HEK293T (cell line): ENCODE measurements at regions not wholly inside any gene's neighbourhood (a gene's known extent, or its start where the extent isn't known, plus 50 kb on each side); places are given as distances from the start of the nearest gene placed in this dataset.

Experiments used
- CTCF ChIA-PET: fragments of 350-600 bp; formaldehyde crosslinking; extraction: SDS; loops from one replicate; lab custom pipeline; 2021; ENCODE audit warnings: antibody characterized with exemption, inconsistent platforms; lab: Yijun Ruan, JAX
- POLR2A ChIA-PET: fragments of 350-600 bp; formaldehyde crosslinking; extraction: SDS; loops from one replicate; lab custom pipeline; 2020; ENCODE audit warnings: antibody characterized with exemption, inconsistent platforms; lab: Yijun Ruan, JAX
- DNase-seq: peaks from one replicate; pipeline ENCODE4 v3.0.0; 2012; ENCODE audit warnings: mixed read lengths; ENCODE audit errors: extremely low spot score
- ARNT ChIP-seq: fragments of 450-650 bp; IDR thresholded peaks from 2 replicates; pipeline ENCODE4 v1.6.1; 2017; ENCODE audit warnings: mild to moderate bottlenecking
- BHLHE40 ChIP-seq: fragments of 450-650 bp; IDR thresholded peaks from 2 replicates; pipeline ENCODE4 v1.6.1; 2016; ENCODE audit warnings: mild to moderate bottlenecking, moderate library complexity, borderline replicate concordance
- CTBP1 ChIP-seq: fragments of 450-650 bp; IDR thresholded peaks from 2 replicates; pipeline ENCODE4 v1.6.1; 2016; ENCODE audit warnings: borderline replicate concordance
- ELF4 ChIP-seq: fragments of 450-650 bp; IDR thresholded peaks from 2 replicates; pipeline ENCODE4 v1.6.1; 2017; ENCODE audit warnings: antibody characterized with exemption
- FOXA1 ChIP-seq: fragments of 450-650 bp; IDR thresholded peaks from 2 replicates; pipeline ENCODE4 v1.6.1; 2016; ENCODE audit warnings: mild to moderate bottlenecking
- FOXK2 ChIP-seq: fragments of 450-650 bp; IDR thresholded peaks from 2 replicates; pipeline ENCODE4 v1.6.1; 2016; ENCODE audit warnings: mild to moderate bottlenecking
- FOXM1 ChIP-seq: fragments of 450-650 bp; IDR thresholded peaks from 2 replicates; pipeline ENCODE4 v1.6.1; 2017; ENCODE audit warnings: mild to moderate bottlenecking, borderline replicate concordance
- HDGF ChIP-seq: fragments of 450-650 bp; IDR thresholded peaks from 2 replicates; pipeline ENCODE4 v1.6.1; 2017; ENCODE audit warnings: antibody characterized with exemption, borderline replicate concordance
- L3MBTL2 ChIP-seq: fragments of 450-650 bp; conservative IDR thresholded peaks from 2 replicates; pipeline ENCODE4 v1.6.1; 2016; ENCODE audit warnings: mild to moderate bottlenecking
- LEF1 ChIP-seq: fragments of 450-650 bp; IDR thresholded peaks from 2 replicates; pipeline ENCODE4 v1.6.1; 2017; ENCODE audit warnings: mild to moderate bottlenecking, borderline replicate concordance
- NFRKB ChIP-seq: fragments of 450-650 bp; IDR thresholded peaks from 2 replicates; pipeline ENCODE4 v1.6.1; 2016; ENCODE audit warnings: mild to moderate bottlenecking, moderate library complexity
- SP1 ChIP-seq: fragments of 450-650 bp; IDR thresholded peaks from 2 replicates; pipeline ENCODE4 v1.6.1; 2017
- SUZ12 ChIP-seq: fragments of 450-650 bp; IDR thresholded peaks from 2 replicates; pipeline ENCODE4 v1.6.1; 2016; ENCODE audit warnings: mild to moderate bottlenecking
- TARDBP ChIP-seq: fragments of 450-650 bp; IDR thresholded peaks from 2 replicates; pipeline ENCODE4 v1.6.1; 2016
- ZNF384 ChIP-seq: fragments of 450-650 bp; IDR thresholded peaks from 2 replicates; pipeline ENCODE4 v1.6.1; 2016
- TF ChIP-seq, protein P1 (sequence below): fragments of 450-650 bp; IDR thresholded peaks from 2 replicates; pipeline ENCODE4 v1.6.1; 2016

DNA sequence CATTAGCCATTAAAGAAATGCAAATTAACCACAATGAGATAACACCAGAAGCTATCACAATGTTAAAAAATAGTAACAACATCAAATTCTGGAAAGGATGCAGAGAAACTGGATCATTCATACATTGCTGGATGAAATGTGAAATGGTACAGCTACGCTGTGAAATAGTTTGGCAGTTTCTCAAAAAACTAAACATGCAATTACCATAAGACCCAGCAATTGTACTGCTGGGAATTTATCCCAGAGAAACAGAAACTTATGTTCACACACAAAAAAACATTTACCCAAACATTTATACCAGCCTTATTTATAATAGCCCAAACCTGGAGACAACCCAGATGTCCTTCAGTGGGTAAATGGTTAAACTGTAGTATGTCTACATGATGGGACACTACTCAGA, 592.9 kb downstream of the ZNF608 start:
- DNase-seq, result no peak
- ChIA-PET POLR2A (no interaction called here), CTCF (no interaction called here)
- no peak for TF ChIP-seq FOXM1
- TF ChIP-seq ARNT, result no peak
- no peak for TF ChIP-seq FOXA1
- no peak for TF ChIP-seq BHLHE40
- TF ChIP-seq ELF4, result no peak
- no peak for TF ChIP-seq ZNF384
- no peak for TF ChIP-seq SP1
- no peak for TF ChIP-seq NFRKB
- no peak for TF ChIP-seq SUZ12
- no peak for TF ChIP-seq FOXK2
- no peak for TF ChIP-seq L3MBTL2
- TF ChIP-seq, protein P1, sequence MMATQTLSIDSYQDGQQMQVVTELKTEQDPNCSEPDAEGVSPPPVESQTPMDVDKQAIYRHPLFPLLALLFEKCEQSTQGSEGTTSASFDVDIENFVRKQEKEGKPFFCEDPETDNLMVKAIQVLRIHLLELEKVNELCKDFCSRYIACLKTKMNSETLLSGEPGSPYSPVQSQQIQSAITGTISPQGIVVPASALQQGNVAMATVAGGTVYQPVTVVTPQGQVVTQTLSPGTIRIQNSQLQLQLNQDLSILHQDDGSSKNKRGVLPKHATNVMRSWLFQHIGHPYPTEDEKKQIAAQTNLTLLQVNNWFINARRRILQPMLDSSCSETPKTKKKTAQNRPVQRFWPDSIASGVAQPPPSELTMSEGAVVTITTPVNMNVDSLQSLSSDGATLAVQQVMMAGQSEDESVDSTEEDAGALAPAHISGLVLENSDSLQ, result no peak
- no peak for TF ChIP-seq TARDBP
- TF ChIP-seq LEF1, result no peak
- no peak for TF ChIP-seq HDGF
- TF ChIP-seq CTBP1, result no peak

DNA sequence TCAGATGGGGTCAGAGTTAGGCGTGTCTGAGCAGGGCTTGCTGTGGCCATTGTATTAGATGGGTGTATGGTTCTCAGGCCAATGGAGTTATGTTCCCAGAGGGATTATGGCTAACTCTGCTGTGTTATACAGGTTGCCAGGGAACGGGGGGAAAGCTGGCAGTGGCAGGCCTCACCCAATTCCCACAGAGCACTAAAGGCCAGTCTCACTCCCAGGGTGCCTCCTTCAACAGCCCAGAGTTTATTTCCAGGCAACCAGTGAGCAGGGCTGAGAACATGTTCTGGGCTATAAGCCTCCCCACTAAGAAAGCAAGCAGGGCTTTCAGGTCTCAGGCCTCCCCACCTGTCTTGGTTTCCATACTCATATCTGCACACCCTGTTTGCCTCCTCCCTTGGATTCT, 597.9 kb downstream of the ZNF608 start:
- ChIA-PET POLR2A (no interaction called here), CTCF (no interaction called here)
- no peak for DNase-seq
- no peak for TF ChIP-seq FOXK2
- TF ChIP-seq LEF1, result no peak
- TF ChIP-seq ARNT, result no peak
- no peak for TF ChIP-seq CTBP1
- TF ChIP-seq ZNF384, result no peak

DNA sequence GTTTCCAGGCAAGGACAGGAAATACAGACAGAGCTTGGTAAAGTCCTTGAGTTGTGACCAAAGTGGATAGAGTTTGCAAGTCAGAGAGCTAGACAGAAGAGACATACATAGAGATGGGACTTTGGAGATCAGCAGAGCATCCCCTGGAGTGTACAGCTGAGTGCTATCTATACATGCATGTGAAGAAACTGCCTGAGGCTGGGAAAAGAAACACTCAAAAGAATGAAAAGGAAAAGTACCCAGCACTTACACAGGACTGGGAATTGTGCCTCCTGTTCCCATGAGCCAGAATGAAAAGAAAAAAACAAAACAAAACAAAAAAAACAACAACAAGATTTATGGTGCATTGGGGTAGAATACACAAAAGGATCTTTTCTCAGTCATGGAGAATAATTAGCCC, 606.4 kb downstream of the ZNF608 start:
- POLR2A ChIA-PET, result no interaction called here
- DNase-seq, result no peak
- CTCF ChIA-PET, result no interaction called here
- no peak for TF ChIP-seq LEF1
- TF ChIP-seq, protein P1, result no peak
- TF ChIP-seq L3MBTL2, result no peak
- no peak for TF ChIP-seq FOXK2
- no peak for TF ChIP-seq TARDBP
- no peak for TF ChIP-seq SP1
- TF ChIP-seq NFRKB, result no peak
- no peak for TF ChIP-seq SUZ12
- TF ChIP-seq BHLHE40, result no peak
- TF ChIP-seq FOXM1, result no peak
- no peak for TF ChIP-seq CTBP1
- no peak for TF ChIP-seq FOXA1
- TF ChIP-seq ZNF384, result no peak
- no peak for TF ChIP-seq ELF4
- no peak for TF ChIP-seq ARNT
- no peak for TF ChIP-seq HDGF

DNA sequence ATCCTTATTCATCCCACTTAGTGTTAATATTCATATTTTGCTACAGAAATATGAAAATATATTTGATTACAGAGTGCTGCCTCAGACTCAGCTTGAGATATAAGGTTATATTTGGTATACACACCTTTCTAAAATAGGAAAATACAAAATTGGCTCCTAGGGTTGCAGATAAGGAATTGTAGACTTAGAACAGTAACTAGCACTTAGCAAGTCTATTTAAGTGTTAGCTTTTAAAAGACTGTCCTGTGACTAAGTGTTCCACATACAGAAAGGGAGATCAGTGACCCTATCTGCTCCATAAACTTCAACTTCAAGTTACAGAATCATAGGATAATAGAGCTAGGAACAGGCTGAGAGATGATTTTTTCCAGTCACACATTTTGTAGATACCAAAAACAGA, 607.0 kb downstream of the ZNF608 start:
- CTCF ChIA-PET, result interaction anchor here (0.9 kb wide), 1 partner anchor 11 kb away, joined by 3 read pairs; no protein-coding TSS in a partner anchor
- no peak for DNase-seq
- no peak for TF ChIP-seq FOXA1
- TF ChIP-seq ELF4, result no peak
- TF ChIP-seq, protein P1, result no peak
- no peak for TF ChIP-seq ZNF384
- TF ChIP-seq TARDBP, result no peak
- no peak for TF ChIP-seq HDGF
- TF ChIP-seq LEF1, result no peak
- TF ChIP-seq FOXK2, result no peak
- TF ChIP-seq BHLHE40, result no peak
- no peak for TF ChIP-seq NFRKB
- TF ChIP-seq L3MBTL2, result no peak
- TF ChIP-seq ARNT, result no peak
- TF ChIP-seq FOXM1, result no peak
- no peak for TF ChIP-seq CTBP1
- no peak for TF ChIP-seq SP1
- TF ChIP-seq SUZ12, result no peak
- POLR2A ChIA-PET, result no interaction called here

DNA sequence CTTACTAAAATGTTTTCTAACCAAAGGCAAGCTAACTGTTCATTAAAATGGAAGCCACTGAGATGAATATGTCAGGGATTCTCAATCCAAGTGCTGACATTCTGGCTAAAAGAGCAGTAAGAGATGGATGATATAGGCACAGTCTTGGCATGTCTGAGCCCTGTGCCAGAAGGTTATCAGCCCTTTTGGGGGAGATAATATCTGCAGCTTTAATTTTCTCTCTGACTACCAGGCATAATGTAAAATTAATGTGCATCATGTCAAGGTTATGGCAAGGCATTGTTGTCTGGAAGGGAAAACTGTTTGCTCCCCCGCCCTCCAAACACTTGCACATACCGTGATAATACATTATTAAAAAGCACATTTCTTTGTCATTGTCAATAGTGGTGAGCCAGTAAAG, 609.8 kb downstream of the ZNF608 start:
- ChIA-PET CTCF (interaction anchor here (0.6 kb wide), 1 partner anchor 466 kb away, joined by 5 read pairs; no protein-coding TSS in a partner anchor), POLR2A (no interaction called here)
- no peak for DNase-seq
- TF ChIP-seq BHLHE40 (no peak), NFRKB (no peak), HDGF (no peak), FOXM1 (no peak), SUZ12 (no peak)

DNA sequence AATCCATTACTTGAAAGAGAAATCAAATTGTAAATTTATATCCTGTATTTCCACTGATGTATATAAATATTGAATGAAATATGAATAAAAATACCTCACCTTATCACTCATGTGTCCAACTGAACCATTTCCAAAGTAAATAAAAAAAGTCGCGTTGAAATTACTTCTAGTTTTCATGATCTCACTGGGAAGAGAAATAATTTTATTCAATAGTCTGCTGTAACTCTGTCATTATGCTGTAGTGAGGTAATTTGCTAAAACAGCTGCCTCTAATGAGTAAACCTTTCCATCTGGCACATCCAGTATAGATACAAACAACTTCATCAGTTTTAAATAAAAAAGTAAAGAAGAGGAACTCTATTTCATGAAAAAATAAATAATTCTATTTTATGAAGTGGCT, 611.5 kb downstream of the ZNF608 start:
- TF ChIP-seq SUZ12 (no peak), BHLHE40 (no peak), ELF4 (no peak), TARDBP (no peak), FOXA1 (no peak), L3MBTL2 (no peak), HDGF (no peak), NFRKB (no peak)
- ChIA-PET CTCF (no interaction called here), POLR2A (no interaction called here)
- DNase-seq, result no peak
